ENCODE measurements at regions not wholly inside any gene's neighbourhood (a gene's known extent, or its start where the extent isn't known, plus 50 kb on each side); places are given as distances from the start of the nearest gene placed in this dataset.

DNA sequence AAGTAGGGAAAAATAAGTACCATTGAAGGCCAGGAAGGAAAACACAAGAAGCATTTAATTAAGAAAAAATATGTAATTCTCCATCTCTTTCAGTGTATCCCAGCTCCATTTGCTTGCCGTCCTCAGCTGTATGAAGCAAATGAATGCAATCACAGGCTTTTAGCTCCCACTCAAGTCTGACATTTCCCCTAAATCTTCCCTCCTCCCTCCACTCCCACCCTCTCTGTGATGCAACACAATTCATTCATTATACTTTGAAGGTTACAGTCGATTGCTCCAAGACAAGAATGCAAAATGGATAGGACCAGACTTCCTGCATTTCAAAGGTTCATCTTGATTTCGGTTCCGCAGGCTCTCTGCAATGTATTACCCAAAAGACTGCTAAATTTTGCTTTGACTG, 172.7 kb upstream of the SERPINE2 start:
- no peak for TF ChIP-seq POLR2A (IDR thresholded peaks at IDR 0.05; ENCODE audit: low read depth, low read length)
- no peak for TF ChIP-seq PAX8 (IDR thresholded peaks at IDR 0.05)
- TF ChIP-seq EP300 (IDR thresholded peaks at IDR 0.05; ENCODE audit: borderline replicate concordance in 1 of 2, control insufficient read depth in 1 of 2, low read depth in 2 of 2, low read length in 2 of 2) = no peak
- no peak for TF ChIP-seq RFX5 (IDR thresholded peaks at IDR 0.05; ENCODE audit: low read depth, low read length)

Data from GM12878 (cell line).